Transverse colon (tissue), 4 donors: ENCODE measurements at regions not wholly inside any gene's neighbourhood (a gene's known extent, or its start where the extent isn't known, plus 50 kb on each side); places are given as distances from the start of the nearest gene placed in this dataset.

Experiments
- EP300 ChIP-seq: sonication (generic); formaldehyde crosslinking; IDR thresholded peaks from one replicate; pipeline ENCODE4 v1.6.1; 2017; ENCODE audit warnings: antibody characterized with exemption, low read depth
- POLR2A ChIP-seq: fragments of 450-650 bp; IDR thresholded peaks from one replicate; pipeline ENCODE4 v1.6.1; 2016; ENCODE audit warnings: antibody characterized with exemption, mild to moderate bottlenecking, moderate library complexity
- POLR2AphosphoS5 ChIP-seq, 3 donors: sonication (generic); formaldehyde crosslinking; IDR thresholded peaks; one replicate each; pipeline ENCODE4 v1.6.1; 2016; ENCODE audit warnings: antibody characterized with exemption in 3 of 3
- TF ChIP-seq, protein P1 (sequence below), 5 experiments: fragments of 200-600 bp in 3 of 5; fragments of 450-650 bp in 2 of 5; sonication (generic) in 3 of 5; IDR thresholded peaks; 1 replicate in 2 of 5; 2 replicates in 3 of 5; pipeline ENCODE4 v1.5.1; 2016 to 2017; ENCODE audit warnings: antibody characterized with exemption in 5 of 5, inconsistent platforms in 3 of 5, mild to moderate bottlenecking in 2 of 5, moderate library complexity in 1 of 5

DNA sequence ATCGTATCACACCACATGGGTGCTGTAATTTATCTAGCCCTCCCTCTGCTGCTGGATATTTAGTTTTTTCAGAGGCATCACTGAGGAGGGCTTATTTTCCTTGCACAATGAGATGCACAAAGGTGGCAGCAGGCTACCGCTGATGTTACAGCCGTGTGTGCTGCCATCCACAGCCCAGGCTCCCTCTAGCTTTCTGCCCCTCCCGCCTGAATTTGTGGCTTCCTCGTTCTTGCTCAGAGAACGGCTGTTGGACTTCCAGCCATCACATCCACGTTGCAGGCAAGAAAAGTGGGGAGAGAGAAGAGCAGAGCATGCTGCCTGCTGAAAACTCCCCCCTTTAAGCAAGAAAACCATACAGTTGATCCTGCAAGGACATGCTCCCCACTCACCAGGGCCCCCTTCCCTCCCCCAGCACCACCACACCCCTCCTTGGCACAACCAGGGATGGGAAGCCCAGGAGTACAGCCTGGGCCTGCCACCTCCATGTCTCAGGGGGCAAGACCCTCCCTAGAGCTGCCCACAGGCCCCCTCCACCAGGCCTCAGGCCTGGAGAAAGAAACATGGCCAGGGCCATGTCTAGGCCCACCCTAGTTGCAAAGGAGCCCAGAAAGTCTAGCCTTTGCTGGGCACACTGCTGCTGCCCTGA is 102.6 kb downstream of the MRPL14 start:
- TF ChIP-seq POLR2A (no peak), EP300 (no peak), POLR2AphosphoS5 (IDR thresholded peaks at IDR 0.05) (no peak)
- TF ChIP-seq, protein P1, sequence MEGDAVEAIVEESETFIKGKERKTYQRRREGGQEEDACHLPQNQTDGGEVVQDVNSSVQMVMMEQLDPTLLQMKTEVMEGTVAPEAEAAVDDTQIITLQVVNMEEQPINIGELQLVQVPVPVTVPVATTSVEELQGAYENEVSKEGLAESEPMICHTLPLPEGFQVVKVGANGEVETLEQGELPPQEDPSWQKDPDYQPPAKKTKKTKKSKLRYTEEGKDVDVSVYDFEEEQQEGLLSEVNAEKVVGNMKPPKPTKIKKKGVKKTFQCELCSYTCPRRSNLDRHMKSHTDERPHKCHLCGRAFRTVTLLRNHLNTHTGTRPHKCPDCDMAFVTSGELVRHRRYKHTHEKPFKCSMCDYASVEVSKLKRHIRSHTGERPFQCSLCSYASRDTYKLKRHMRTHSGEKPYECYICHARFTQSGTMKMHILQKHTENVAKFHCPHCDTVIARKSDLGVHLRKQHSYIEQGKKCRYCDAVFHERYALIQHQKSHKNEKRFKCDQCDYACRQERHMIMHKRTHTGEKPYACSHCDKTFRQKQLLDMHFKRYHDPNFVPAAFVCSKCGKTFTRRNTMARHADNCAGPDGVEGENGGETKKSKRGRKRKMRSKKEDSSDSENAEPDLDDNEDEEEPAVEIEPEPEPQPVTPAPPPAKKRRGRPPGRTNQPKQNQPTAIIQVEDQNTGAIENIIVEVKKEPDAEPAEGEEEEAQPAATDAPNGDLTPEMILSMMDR (IDR thresholded peaks at IDR 0.05), result no peak
